Prostate gland (tissue), 2 donors: ENCODE measurements at regions not wholly inside any gene's neighbourhood (a gene's known extent, or its start where the extent isn't known, plus 50 kb on each side); places are given as distances from the start of the nearest gene placed in this dataset.

Experiments used
- DNase-seq: peaks from one replicate; pipeline ENCODE4 v3.0.0-alpha.2; 2019; ENCODE audit warnings: low spot score
- H3K27ac ChIP-seq, 2 donors: fragments of 200-600 bp; sonication (generic); 2 replicates each; pipeline ENCODE4 v1.5.1; 2017 to 2019
- H3K27me3 ChIP-seq: fragments of 200-600 bp; sonication (generic); replicated peaks from 2 replicates; pipeline ENCODE4 v1.5.1; 2019; ENCODE audit not compliant: insufficient read depth
- H3K36me3 ChIP-seq, 2 donors: fragments of 200-600 bp; sonication (generic); 1 replicate in 1 of 2; 2 replicates in 1 of 2; pipeline versions ENCODE4 v1.5.1 to v1.8.1; 2017 to 2019
- H3K4me1 ChIP-seq: fragments of 200-600 bp; sonication (generic); replicated peaks from 2 replicates; pipeline ENCODE4 v1.5.1; 2019
- H3K4me3 ChIP-seq, 2 donors: fragments of 200-600 bp; sonication (generic); 2 replicates each; pipeline ENCODE4 v1.5.1; 2017 to 2019
- H3K9me3 ChIP-seq: fragments of 200-600 bp; sonication (generic); 2 replicates; pipeline ENCODE4 v1.5.1; 2017
- CTCF ChIP-seq, 4 experiments: fragments of 200-600 bp in 2 of 4; fragments of 450-650 bp in 2 of 4; sonication (generic) in 2 of 4; IDR thresholded peaks; 1 replicate in 3 of 4; 2 replicates in 1 of 4; pipeline ENCODE4 v1.5.1; 2016 to 2019; ENCODE audit warnings: antibody characterized with exemption in 4 of 4, mild to moderate bottlenecking in 2 of 4, moderate library complexity in 2 of 4
- POLR2A ChIP-seq: fragments of 450-650 bp; IDR thresholded peaks from one replicate; pipeline ENCODE4 v1.6.1; 2016; ENCODE audit warnings: antibody characterized with exemption, mild to moderate bottlenecking
- POLR2AphosphoS5 ChIP-seq: sonication (generic); formaldehyde crosslinking; IDR thresholded peaks from one replicate; pipeline ENCODE4 v1.6.1; 2017; ENCODE audit warnings: antibody characterized with exemption
- WGBS: methylation state at CpG from one replicate; pipeline ENCODE4 v1.1.5; 2018; 5-methylcytosine and 5-hydroxymethylcytosine counted together
- intact Hi-C: fragments of 100-400 bp; cut with DNase I; formaldehyde crosslinking; loops from one replicate; pipeline ENCODE4 v1.14.2; 2022

- H3K36me3 ChIP-seq: no peaks in the 10 kb centered on the region
- no peaks in the 10 kb centered on the region for H3K27me3 ChIP-seq
- TF ChIP-seq POLR2A: no peak
- no peak for TF ChIP-seq CTCF (IDR thresholded peaks at IDR 0.05)
- TF ChIP-seq POLR2AphosphoS5: no peak
- no peaks in the 10 kb centered on the region for H3K4me1 ChIP-seq
- 87% methylated on average over 5 of the region's 5 CpGs for WGBS
- intact Hi-C loops: loop anchor here (5.0 kb wide), 1 partner anchor 1905 kb away; no protein-coding TSS in a partner anchor
- DNase-seq: no peak
- no peak overlapping the region for H3K4me3 ChIP-seq
- no peak overlapping the region for H3K27ac ChIP-seq
- no peaks in the 10 kb centered on the region for H3K9me3 ChIP-seq
Observed at GRCh38 chr17:72542317-72542716, 421.5 kb downstream of the SOX9 start.

GRCh38 chr17:72545766-72546165, 424.9 kb downstream of the SOX9 start:
- Histone ChIP-seq H3K36me3 (no peaks in the 10 kb centered on the region), H3K4me1 (no peaks in the 10 kb centered on the region), H3K27me3 (no peaks in the 10 kb centered on the region), H3K9me3 (no peaks in the 10 kb centered on the region), H3K27ac (no peak overlapping the region), H3K4me3 (no peak overlapping the region)
- intact Hi-C loops: no loop called here
- no peak for DNase-seq
- no peak for TF ChIP-seq POLR2AphosphoS5
- TF ChIP-seq CTCF (IDR thresholded peaks at IDR 0.05): no peak
- no peak for TF ChIP-seq POLR2A
- 82% methylated on average over 5 of the region's 5 CpGs for WGBS

- TF ChIP-seq POLR2A: no peak
- TF ChIP-seq CTCF (IDR thresholded peaks at IDR 0.05): no peak
- no peak for TF ChIP-seq POLR2AphosphoS5
- H3K36me3 ChIP-seq: no peaks in the 10 kb centered on the region
- no peak overlapping the region for H3K27ac ChIP-seq
- no peak for DNase-seq
- no peak overlapping the region for H3K4me3 ChIP-seq
- H3K9me3 ChIP-seq: no peaks in the 10 kb centered on the region
- H3K27me3 ChIP-seq: no peaks in the 10 kb centered on the region
- no peaks in the 10 kb centered on the region for H3K4me1 ChIP-seq
- WGBS: 84% methylated on average over 16 of the region's 16 CpGs
- intact Hi-C loops: no loop called here
Observed at GRCh38 chr17:72553051-72553755, 432.4 kb downstream of the SOX9 start.

GRCh38 chr17:72554508-72554907, 433.7 kb downstream of the SOX9 start:
- Histone ChIP-seq H3K4me3 (no peak overlapping the region), H3K27me3 (no peaks in the 10 kb centered on the region), H3K9me3 (no peaks in the 10 kb centered on the region), H3K36me3 (no peaks in the 10 kb centered on the region), H3K27ac (no peak overlapping the region), H3K4me1 (no peaks in the 10 kb centered on the region)
- intact Hi-C loops: no loop called here
- TF ChIP-seq POLR2A (no peak), CTCF (IDR thresholded peaks at IDR 0.05) (no peak), POLR2AphosphoS5 (no peak)
- WGBS: 76% methylated on average over 5 of the region's 5 CpGs
- no peak for DNase-seq

GRCh38 chr17:72555052-72555451, 434.2 kb downstream of the SOX9 start:
- Histone ChIP-seq H3K27me3 (no peaks in the 10 kb centered on the region), H3K27ac (no peak overlapping the region), H3K9me3 (no peaks in the 10 kb centered on the region), H3K36me3 (no peaks in the 10 kb centered on the region), H3K4me3 (no peak overlapping the region), H3K4me1 (no peaks in the 10 kb centered on the region)
- intact Hi-C loops: no loop called here
- 70% methylated on average over 9 of the region's 9 CpGs for WGBS
- TF ChIP-seq POLR2A (no peak), CTCF (IDR thresholded peaks at IDR 0.05) (no peak), POLR2AphosphoS5 (no peak)
- DNase-seq: no peak
